Inflammatory macrophage treated with lipopolysaccharide for 4 hours (primary cell): ENCODE measurements at regions not wholly inside any gene's neighbourhood (a gene's known extent, or its start where the extent isn't known, plus 50 kb on each side); places are given as distances from the start of the nearest gene placed in this dataset.

ENCODE experiments used
- DNase-seq: peaks from one replicate; pipeline ENCODE4 v3.0.0-alpha.2; 2020

GRCh38 chr1:223489439-223489838, 96.2 kb downstream of the CCDC185 start:
- no peak for DNase-seq

GRCh38 chr1:223490256-223490655, 97.0 kb downstream of the CCDC185 start:
- DNase-seq: no peak
